Hepatocyte (in vitro differentiated cells): ENCODE measurements at regions not wholly inside any gene's neighbourhood (a gene's known extent, or its start where the extent isn't known, plus 50 kb on each side); places are given as distances from the start of the nearest gene placed in this dataset.

ENCODE experiments used
- DNase-seq: peaks from one replicate; pipeline ENCODE4 v3.0.0-alpha.2; 2016; ENCODE audit warnings: low spot score
- H2AFZ ChIP-seq: fragments of 200-600 bp; sonication (generic); 2 replicates; pipeline ENCODE4 v1.6.0; 2016; ENCODE audit warnings: antibody characterized with exemption, mild to moderate bottlenecking
- H3K27ac ChIP-seq: fragments of 200-600 bp; sonication (generic); 2 replicates; pipeline ENCODE4 v1.5.1; 2016; ENCODE audit warnings: mild to moderate bottlenecking
- H3K27me3 ChIP-seq: fragments of 200-600 bp; sonication (generic); 2 replicates; pipeline ENCODE4 v1.6.1; 2016
- H3K36me3 ChIP-seq: fragments of 200-600 bp; sonication (generic); replicated peaks from 2 replicates; pipeline ENCODE4 v1.5.1; 2016; ENCODE audit warnings: low read depth; ENCODE audit not compliant: insufficient read depth
- H3K4me1 ChIP-seq: fragments of 200-600 bp; sonication (generic); 2 replicates; pipeline ENCODE4 v1.5.1; 2016; ENCODE audit warnings: mild to moderate bottlenecking, moderate library complexity; ENCODE audit not compliant: insufficient read depth
- H3K4me2 ChIP-seq: fragments of 200-600 bp; sonication (generic); 2 replicates; pipeline ENCODE4 v1.6.0; 2016
- H3K4me3 ChIP-seq: fragments of 200-600 bp; sonication (generic); 2 replicates; pipeline ENCODE4 v1.5.1; 2016; ENCODE audit warnings: mild to moderate bottlenecking
- H3K79me2 ChIP-seq: fragments of 200-600 bp; sonication (generic); 2 replicates; pipeline ENCODE4 v1.6.0; 2017; ENCODE audit warnings: mild to moderate bottlenecking
- H3K9me2 ChIP-seq: fragments of 200-600 bp; sonication (generic); replicated peaks from 2 replicates; pipeline ENCODE4 v1.6.0; 2017; ENCODE audit warnings: mild to moderate bottlenecking; ENCODE audit not compliant: insufficient read depth
- H3K9me3 ChIP-seq: fragments of 200-600 bp; sonication (generic); 2 replicates; pipeline ENCODE4 v1.5.1; 2016; ENCODE audit warnings: low read depth, mild to moderate bottlenecking
- H4K20me1 ChIP-seq: fragments of 200-600 bp; sonication (generic); 2 replicates; pipeline ENCODE4 v1.6.0; 2016; ENCODE audit warnings: mild to moderate bottlenecking; ENCODE audit not compliant: insufficient read depth, poor library complexity, severe bottlenecking
- CTCF ChIP-seq: fragments of 200-600 bp; sonication (generic); IDR thresholded peaks from 2 replicates; pipeline ENCODE4 v1.5.1; 2016; ENCODE audit warnings: antibody characterized with exemption, mild to moderate bottlenecking; ENCODE audit not compliant: poor library complexity
- EZH2 ChIP-seq: fragments of 200-600 bp; sonication (generic); IDR thresholded peaks from 2 replicates; pipeline ENCODE4 v1.6.1; 2016; ENCODE audit warnings: antibody characterized with exemption, mild to moderate bottlenecking, borderline replicate concordance
- EZH2phosphoT487 ChIP-seq: fragments of 200-600 bp; sonication (generic); IDR thresholded peaks from one replicate; pipeline ENCODE4 v1.6.1; 2018; ENCODE audit warnings: antibody characterized with exemption, mild to moderate bottlenecking, low read depth, moderate library complexity; ENCODE audit not compliant: unreplicated experiment, severe bottlenecking
- WGBS: methylation state at CpG from one replicate; pipeline ENCODE4 v1.1.6; 2016; ENCODE audit warnings: low lambda C conversion rate; ENCODE audit errors: missing lambda C conversion rate; 5-methylcytosine and 5-hydroxymethylcytosine counted together

GRCh38 chr4:11337287-11337686, 91.4 kb downstream of the HS3ST1 start:
- Histone ChIP-seq H3K4me1 (peaks cover 5% of the 10 kb centered on the region), H3K27me3 (no peaks in the 10 kb centered on the region)
- WGBS: 67% methylated on average over 1 of the region's 1 CpG

GRCh38 chr4:11336435-11336834, 92.3 kb downstream of the HS3ST1 start:
- no peak for TF ChIP-seq CTCF
- no peak for TF ChIP-seq EZH2phosphoT487
- no peak for TF ChIP-seq EZH2
- no peak overlapping the region for H3K27ac ChIP-seq
- H4K20me1 ChIP-seq: no peaks in the 10 kb centered on the region
- H3K36me3 ChIP-seq: no peaks in the 10 kb centered on the region
- no peaks in the 10 kb centered on the region for H3K9me3 ChIP-seq
- H3K4me1 ChIP-seq: peaks cover 5% of the 10 kb centered on the region
- no peaks in the 10 kb centered on the region for H3K27me3 ChIP-seq
- H3K4me2 ChIP-seq: no peak overlapping the region
- H3K4me3 ChIP-seq: no peak overlapping the region
- 90% methylated on average over 4 of the region's 4 CpGs for WGBS
- DNase-seq: no peak
- H2AFZ ChIP-seq: no peak overlapping the region
- H3K79me2 ChIP-seq: no peaks in the 10 kb centered on the region
- H3K9me2 ChIP-seq: no peaks in the 10 kb centered on the region

More at GRCh38 chr4:11337287-11337686, 91.4 kb downstream of the HS3ST1 start:
- no peak for TF ChIP-seq CTCF
- Histone ChIP-seq H3K27ac (no peak overlapping the region), H4K20me1 (no peaks in the 10 kb centered on the region), H3K9me2 (no peaks in the 10 kb centered on the region), H3K9me3 (no peaks in the 10 kb centered on the region), H3K4me2 (no peak overlapping the region), H2AFZ (no peak overlapping the region), H3K36me3 (no peaks in the 10 kb centered on the region), H3K79me2 (no peaks in the 10 kb centered on the region), H3K4me3 (no peak overlapping the region)
- DNase-seq: no peak

- no peaks in the 10 kb centered on the region for H3K27me3 ChIP-seq
- H3K36me3 ChIP-seq: no peaks in the 10 kb centered on the region
- H3K9me3 ChIP-seq: no peaks in the 10 kb centered on the region
- H3K27ac ChIP-seq: no peak overlapping the region
- H3K4me1 ChIP-seq: peaks cover 5% of the 10 kb centered on the region
- H4K20me1 ChIP-seq: no peaks in the 10 kb centered on the region
- H2AFZ ChIP-seq: no peak overlapping the region
- no peak for DNase-seq
- no peaks in the 10 kb centered on the region for H3K9me2 ChIP-seq
- 54% methylated on average over 4 of the region's 4 CpGs for WGBS
- TF ChIP-seq CTCF (no peak), EZH2 (no peak), EZH2phosphoT487 (no peak)
- H3K79me2 ChIP-seq: no peaks in the 10 kb centered on the region
- no peak overlapping the region for H3K4me3 ChIP-seq
- no peak overlapping the region for H3K4me2 ChIP-seq
Measured at GRCh38 chr4:11334887-11335286, 93.8 kb downstream of the HS3ST1 start.

- Histone ChIP-seq H4K20me1 (no peaks in the 10 kb centered on the region), H3K9me2 (no peaks in the 10 kb centered on the region), H3K4me2 (no peak overlapping the region), H3K4me3 (no peak overlapping the region), H3K4me1 (no peaks in the 10 kb centered on the region), H3K27me3 (no peaks in the 10 kb centered on the region), H2AFZ (no peak overlapping the region), H3K9me3 (no peaks in the 10 kb centered on the region), H3K27ac (no peak overlapping the region), H3K36me3 (no peaks in the 10 kb centered on the region), H3K79me2 (no peaks in the 10 kb centered on the region)
- no peak for DNase-seq
- TF ChIP-seq CTCF (no peak), EZH2phosphoT487 (no peak), EZH2 (no peak)
- WGBS: 75% methylated on average over 2 of the region's 2 CpGs
Measured at GRCh38 chr4:11328401-11328800, 100.3 kb downstream of the HS3ST1 start.
